GM12864 (cell line): ENCODE measurements at regions not wholly inside any gene's neighbourhood (a gene's known extent, or its start where the extent isn't known, plus 50 kb on each side); places are given as distances from the start of the nearest gene placed in this dataset.

Experiments
- DNase-seq: peaks from one replicate; pipeline ENCODE4 v3.0.0-alpha.2; 2011; ENCODE audit warnings: low read depth
- H3K4me3 ChIP-seq: 2 replicates; pipeline ENCODE4 v1.5.1; 2011; ENCODE audit warnings: mild to moderate bottlenecking, low read depth, low read length, control low read depth
- TF ChIP-seq, protein P1 (sequence below): IDR thresholded peaks from 2 replicates; pipeline ENCODE4 v1.5.1; 2011; ENCODE audit warnings: low read depth, mild to moderate bottlenecking, moderate library complexity, low read length, control low read depth, inconsistent platforms; ENCODE audit errors: missing control alignments

DNA sequence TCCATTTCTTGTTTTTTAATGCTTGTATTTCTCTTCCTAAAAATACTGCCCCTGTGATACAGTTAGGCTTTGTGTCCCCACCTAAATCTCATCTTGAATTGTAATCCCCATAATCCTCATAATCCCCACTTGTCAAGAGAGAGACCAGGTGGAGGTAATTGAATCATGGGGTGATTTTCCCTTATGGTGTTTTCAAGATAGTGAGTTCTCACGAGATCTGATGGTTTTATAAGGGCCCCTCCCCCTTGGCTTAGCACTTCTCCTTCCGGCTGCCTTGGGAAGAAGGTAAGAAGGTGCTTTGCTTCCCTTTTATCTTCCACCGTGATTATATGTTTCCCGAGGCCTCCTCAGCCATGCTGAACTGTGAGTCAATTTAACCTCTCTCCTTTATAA lies 227.4 kb downstream of the MAN2A1 start:
- no peak overlapping the region for H3K4me3 ChIP-seq
- DNase-seq, result no peak

DNA sequence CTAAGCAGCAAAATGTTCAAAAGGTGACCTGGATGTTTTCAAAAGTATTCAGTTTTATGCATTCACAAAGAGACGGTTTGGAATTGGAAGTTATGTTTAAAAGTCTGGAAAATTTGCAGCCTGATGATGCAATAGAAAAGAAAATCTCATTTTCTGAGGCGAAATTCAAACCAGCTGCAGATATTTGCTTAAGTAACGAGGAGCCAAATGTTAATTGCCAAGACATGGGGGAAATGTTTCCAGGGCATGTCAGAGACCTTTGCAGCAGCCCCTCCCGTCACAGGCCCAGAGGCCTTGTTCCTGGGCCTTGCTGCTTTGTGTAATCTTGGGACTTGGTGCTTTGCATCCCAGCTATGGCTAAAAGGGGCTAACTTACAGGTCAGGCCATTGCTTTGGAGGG lies 228.2 kb downstream of the MAN2A1 start:
- DNase-seq, result no peak
- H3K4me3 ChIP-seq, result no peak overlapping the region
- TF ChIP-seq, protein P1, sequence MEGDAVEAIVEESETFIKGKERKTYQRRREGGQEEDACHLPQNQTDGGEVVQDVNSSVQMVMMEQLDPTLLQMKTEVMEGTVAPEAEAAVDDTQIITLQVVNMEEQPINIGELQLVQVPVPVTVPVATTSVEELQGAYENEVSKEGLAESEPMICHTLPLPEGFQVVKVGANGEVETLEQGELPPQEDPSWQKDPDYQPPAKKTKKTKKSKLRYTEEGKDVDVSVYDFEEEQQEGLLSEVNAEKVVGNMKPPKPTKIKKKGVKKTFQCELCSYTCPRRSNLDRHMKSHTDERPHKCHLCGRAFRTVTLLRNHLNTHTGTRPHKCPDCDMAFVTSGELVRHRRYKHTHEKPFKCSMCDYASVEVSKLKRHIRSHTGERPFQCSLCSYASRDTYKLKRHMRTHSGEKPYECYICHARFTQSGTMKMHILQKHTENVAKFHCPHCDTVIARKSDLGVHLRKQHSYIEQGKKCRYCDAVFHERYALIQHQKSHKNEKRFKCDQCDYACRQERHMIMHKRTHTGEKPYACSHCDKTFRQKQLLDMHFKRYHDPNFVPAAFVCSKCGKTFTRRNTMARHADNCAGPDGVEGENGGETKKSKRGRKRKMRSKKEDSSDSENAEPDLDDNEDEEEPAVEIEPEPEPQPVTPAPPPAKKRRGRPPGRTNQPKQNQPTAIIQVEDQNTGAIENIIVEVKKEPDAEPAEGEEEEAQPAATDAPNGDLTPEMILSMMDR, result no peak

More for the DNA sequence above, 227.4 kb downstream of the MAN2A1 start:
- TF ChIP-seq, protein P1, result no peak

DNA sequence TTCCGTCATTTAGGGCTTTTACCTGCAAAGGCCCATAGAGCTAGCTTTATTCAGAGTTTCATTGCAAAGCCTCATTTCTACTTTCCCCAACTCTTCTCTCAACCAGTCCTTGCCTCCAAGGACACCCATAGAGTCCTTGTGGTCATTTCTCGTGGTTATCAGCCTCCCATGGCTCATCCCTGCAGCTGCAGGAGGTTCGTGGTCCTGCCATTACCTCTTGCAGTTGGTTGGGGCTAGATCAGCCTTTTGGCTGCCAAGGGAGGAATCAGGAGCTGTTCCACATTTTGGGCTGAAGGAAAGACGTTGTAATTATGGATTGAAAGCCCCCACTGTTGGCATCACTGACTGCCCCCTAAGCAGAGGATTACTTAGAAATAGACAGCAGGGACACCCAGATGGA lies 231.0 kb downstream of the MAN2A1 start:
- no peak for DNase-seq
- TF ChIP-seq, protein P1, result no peak
- H3K4me3 ChIP-seq, result no peak overlapping the region

DNA sequence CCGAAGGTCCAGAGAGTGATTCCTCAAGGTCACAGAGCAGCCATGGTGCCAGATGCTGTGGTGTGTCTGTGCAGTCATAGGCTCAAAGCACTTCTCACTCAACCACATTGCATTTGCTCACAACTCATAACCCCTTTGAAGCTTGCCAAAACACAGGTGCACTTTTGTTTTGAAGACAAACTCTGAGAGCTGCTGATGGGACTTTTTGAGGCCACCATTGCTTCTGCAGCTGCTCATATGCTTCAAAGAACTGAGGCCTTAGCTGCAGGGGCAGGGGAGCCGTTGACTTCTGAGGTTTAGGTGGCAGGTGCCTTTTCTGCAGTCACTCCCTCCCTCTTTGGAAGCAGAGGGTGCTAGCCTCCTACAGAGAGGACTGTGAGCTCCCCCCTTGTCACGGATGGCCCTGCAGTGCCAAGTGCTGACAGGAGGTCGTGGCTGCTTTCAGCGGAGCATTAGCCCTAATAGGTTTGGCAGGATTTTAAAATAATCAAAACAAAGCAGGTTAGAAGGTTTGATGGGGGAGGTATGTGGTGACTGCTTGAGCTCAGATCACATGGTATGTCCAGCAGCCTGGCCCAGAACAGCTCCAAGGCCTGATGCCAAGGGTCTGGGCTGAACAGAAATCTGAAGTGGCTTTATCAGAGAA lies 232.1 kb downstream of the MAN2A1 start:
- no peak overlapping the region for H3K4me3 ChIP-seq
- TF ChIP-seq, protein P1, result no peak
- no peak for DNase-seq

DNA sequence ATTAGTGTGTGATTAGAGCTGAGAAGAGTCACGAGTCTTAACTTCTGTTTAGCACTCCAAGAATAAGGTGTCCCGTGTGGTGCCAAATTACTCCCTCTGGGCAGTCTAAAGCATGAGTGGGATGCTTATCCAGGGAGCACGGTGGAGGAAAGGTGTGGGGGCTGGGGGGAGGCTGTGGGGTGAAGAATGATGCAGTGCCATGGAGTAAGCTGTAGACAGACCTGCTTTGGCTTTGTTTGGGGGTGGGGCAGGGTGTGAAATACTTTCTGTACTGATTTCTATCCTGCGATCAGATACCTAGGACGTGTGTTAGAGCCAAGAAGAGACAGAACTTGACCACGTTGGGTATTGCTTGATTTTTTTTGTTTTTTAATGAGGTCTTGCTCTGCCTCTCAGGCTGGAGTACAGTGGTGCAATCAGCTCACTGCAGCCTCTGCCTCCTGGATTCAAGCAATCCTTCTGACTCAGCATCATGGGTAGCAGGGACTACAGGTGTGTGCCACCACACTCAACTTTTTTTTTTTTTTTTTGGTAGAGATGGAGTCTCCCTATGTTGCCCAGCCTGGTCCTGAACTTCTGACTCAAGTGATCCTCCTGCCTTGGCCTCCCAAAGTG lies 232.8 kb downstream of the MAN2A1 start:
- DNase-seq, result no peak
- TF ChIP-seq, protein P1, result no peak
- no peak overlapping the region for H3K4me3 ChIP-seq

DNA sequence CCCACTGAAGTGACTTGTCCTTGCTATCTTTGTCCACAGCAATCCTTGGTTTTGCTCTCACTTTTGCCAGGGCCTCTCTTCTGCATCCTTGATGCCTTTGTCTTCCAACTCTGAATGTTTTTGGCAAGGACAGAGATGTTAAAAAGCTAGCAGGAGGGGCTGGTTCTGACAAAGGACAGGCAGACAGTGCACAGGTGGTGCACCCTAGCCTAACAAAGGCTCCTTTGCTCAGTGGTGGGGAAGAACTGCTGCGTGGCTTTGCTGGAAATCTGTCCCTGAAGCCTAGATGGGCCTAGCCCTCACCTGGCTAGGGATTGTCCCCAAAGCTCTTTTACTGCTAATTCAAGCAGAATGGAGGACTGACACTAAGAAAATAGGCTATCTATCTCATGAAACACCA lies 233.5 kb downstream of the MAN2A1 start:
- TF ChIP-seq, protein P1, result no peak
- H3K4me3 ChIP-seq, result no peak overlapping the region

More for the DNA sequence above, 233.5 kb downstream of the MAN2A1 start:
- DNase-seq, result no peak
